ENCODE measurements at regions not wholly inside any gene's neighbourhood (a gene's known extent, or its start where the extent isn't known, plus 50 kb on each side); places are given as distances from the start of the nearest gene placed in this dataset.
"Not testable (repeated sequence)": the region's sequence is repeated elsewhere in the genome, so short reads cannot be mapped to it uniquely, and the experiment has no call there.

- DNase-seq, result no peak
Observed at GRCh38 chr6:80439721-80440470, 333.4 kb downstream of the BCKDHB start.

- no peak for DNase-seq
Observed at GRCh38 chr6:80438772-80439171, 332.3 kb downstream of the BCKDHB start.

GRCh38 chr6:80437801-80438200, 331.3 kb downstream of the BCKDHB start:
- DNase-seq, result no peak

GRCh38 chr6:80437221-80437620, 330.8 kb downstream of the BCKDHB start:
- no peak for DNase-seq

- DNase-seq, result no peak
Observed at GRCh38 chr6:80436663-80437062, 330.2 kb downstream of the BCKDHB start.

- DNase-seq, result no peak
Observed at GRCh38 chr6:80435457-80435856, 329.0 kb downstream of the BCKDHB start.

- no peak for DNase-seq
Observed at GRCh38 chr6:80434691-80435350, 328.4 kb downstream of the BCKDHB start.

- DNase-seq, result no peak
Observed at GRCh38 chr6:80433673-80434025, 327.2 kb downstream of the BCKDHB start.

- DNase-seq, result no peak
Observed at GRCh38 chr6:80433010-80433672, 326.7 kb downstream of the BCKDHB start.

- DNase-seq, result no peak
Observed at GRCh38 chr6:80425089-80425823, 318.8 kb downstream of the BCKDHB start.

GRCh38 chr6:80411486-80411885, 305.0 kb downstream of the BCKDHB start:
- DNase-seq, result no peak

GRCh38 chr6:80407976-80408375, 301.5 kb downstream of the BCKDHB start:
- not testable (repeated sequence) for DNase-seq

- DNase-seq, result no peak
Observed at GRCh38 chr6:80404889-80405288, 298.4 kb downstream of the BCKDHB start.

GRCh38 chr6:80403365-80403764, 296.9 kb downstream of the BCKDHB start:
- no peak for DNase-seq

- no peak for DNase-seq
Observed at GRCh38 chr6:80402266-80402665, 295.8 kb downstream of the BCKDHB start.
